CD14-positive monocyte (primary cell): ENCODE measurements at regions not wholly inside any gene's neighbourhood (a gene's known extent, or its start where the extent isn't known, plus 50 kb on each side); places are given as distances from the start of the nearest gene placed in this dataset.

Experiments
- DNase-seq, 3 donors: peaks; one replicate each; pipeline ENCODE4 v3.0.0-alpha.2; 2011 to 2022
- H2AFZ ChIP-seq: 2 replicates; pipeline ENCODE4 v1.6.0; 2012; ENCODE audit warnings: mild to moderate bottlenecking, low read depth, low read length, inconsistent platforms; ENCODE audit not compliant: insufficient read depth, poor library complexity, severe bottlenecking
- H3K27ac ChIP-seq, 2 donors: 1 replicate in 1 of 2; 2 replicates in 1 of 2; pipeline ENCODE4 v1.5.1; 2012 to 2013; ENCODE audit warnings: low read length in 2 of 2, control low read depth in 1 of 2, inconsistent platforms in 1 of 2, low read depth in 1 of 2, mild to moderate bottlenecking in 1 of 2
- H3K27me3 ChIP-seq, 2 donors: one replicate each; pipeline versions ENCODE4 v1.6.0 to v1.6.1; 2011 to 2013; ENCODE audit warnings: low read length in 2 of 2; ENCODE audit not compliant: control insufficient read depth in 2 of 2, insufficient read depth in 2 of 2
- H3K36me3 ChIP-seq, 2 donors: replicated peaks in 1 of 2; 1 replicate in 1 of 2; 2 replicates in 1 of 2; pipeline versions ENCODE4 v1.5.1 to v1.6.1; 2012 to 2013; ENCODE audit warnings: low read length in 2 of 2, control low read depth in 1 of 2, inconsistent platforms in 1 of 2, mild to moderate bottlenecking in 1 of 2; ENCODE audit not compliant: insufficient read depth in 2 of 2, control insufficient read depth in 1 of 2
- H3K4me1 ChIP-seq, 2 donors: 1 replicate in 1 of 2; 2 replicates in 1 of 2; pipeline versions ENCODE4 v1.5.1 to v1.6.1; 2012 to 2013; ENCODE audit warnings: low read length in 2 of 2, control low read depth in 1 of 2, inconsistent platforms in 1 of 2, mild to moderate bottlenecking in 1 of 2, moderate library complexity in 1 of 2; ENCODE audit not compliant: insufficient read depth in 2 of 2, control insufficient read depth in 1 of 2
- H3K4me2 ChIP-seq: replicated peaks from 2 replicates; pipeline ENCODE3; 2012; ENCODE audit warnings: low read length, moderate library complexity, mild to moderate bottlenecking; ENCODE audit not compliant: poor library complexity, severe bottlenecking; ENCODE audit errors: extremely low read depth
- H3K4me3 ChIP-seq, 3 experiments: fragments of 200-600 bp in 1 of 3; sonication (generic) in 1 of 3; replicated peaks in 1 of 3; 1 replicate in 2 of 3; 2 replicates in 1 of 3; pipeline ENCODE4 v1.5.1; 2011 to 2013; ENCODE audit warnings: low read length in 3 of 3, mild to moderate bottlenecking in 3 of 3, control low read depth in 2 of 3, low read depth in 2 of 3, inconsistent platforms in 1 of 3, moderate library complexity in 1 of 3
- H3K79me2 ChIP-seq: 2 replicates; pipeline ENCODE4 v1.6.0; 2012; ENCODE audit warnings: mild to moderate bottlenecking, control low read depth, inconsistent platforms, low read length, moderate library complexity; ENCODE audit not compliant: insufficient read depth
- H3K9ac ChIP-seq: 2 replicates; pipeline ENCODE4 v1.6.0; 2017; ENCODE audit warnings: low read length, mild to moderate bottlenecking; ENCODE audit not compliant: insufficient read depth, poor library complexity, severe bottlenecking
- H3K9me3 ChIP-seq, 2 donors: replicated peaks in 1 of 2; 1 replicate in 1 of 2; 2 replicates in 1 of 2; pipeline versions ENCODE4 v1.5.1 to v1.6.1; 2012 to 2013; ENCODE audit warnings: low read length in 2 of 2, control low read depth in 1 of 2; ENCODE audit not compliant: control insufficient read depth in 1 of 2, insufficient read depth in 1 of 2
- H4K20me1 ChIP-seq: 2 replicates; pipeline ENCODE4 v1.6.0; 2012; ENCODE audit warnings: mild to moderate bottlenecking, low read length, control low read depth, moderate library complexity; ENCODE audit not compliant: insufficient read depth
- H3K27ac Mint-ChIP-seq, 7 donors: one replicate each; pipeline ENCODE4 v1.8.0; 2020; ENCODE audit warnings: mild to moderate bottlenecking in 7 of 7, mixed read lengths in 7 of 7, moderate library complexity in 6 of 7, inconsistent platforms in 2 of 7
- H3K27me3 Mint-ChIP-seq, 3 donors: one replicate each; pipeline ENCODE4 v1.8.0; 2021 to 2022; ENCODE audit warnings: low read depth in 3 of 3, mild to moderate bottlenecking in 3 of 3, mixed read lengths in 3 of 3, moderate library complexity in 3 of 3, inconsistent platforms in 1 of 3
- H3K36me3 Mint-ChIP-seq, 2 donors: one replicate each; pipeline ENCODE4 v1.8.0; 2020; ENCODE audit warnings: mixed read lengths in 2 of 2, inconsistent platforms in 1 of 2, mild to moderate bottlenecking in 1 of 2
- H3K4me1 Mint-ChIP-seq: one replicate; pipeline ENCODE4 v1.8.0; 2020; ENCODE audit warnings: mild to moderate bottlenecking, mixed read lengths
- H3K4me3 Mint-ChIP-seq, 2 donors: one replicate each; pipeline ENCODE4 v1.8.0; 2020; ENCODE audit warnings: mild to moderate bottlenecking in 2 of 2, mixed read lengths in 2 of 2, moderate library complexity in 1 of 2
- H3K9me3 Mint-ChIP-seq, 7 donors: one replicate each; pipeline ENCODE4 v1.8.0; 2020 to 2022; ENCODE audit warnings: mixed read lengths in 7 of 7, mild to moderate bottlenecking in 6 of 7, moderate library complexity in 6 of 7, inconsistent platforms in 2 of 7
- CTCF ChIP-seq: fragments of 200-600 bp; IDR thresholded peaks from one replicate; pipeline ENCODE4 v1.8.0; 2022; ENCODE audit warnings: antibody characterized with exemption, mild to moderate bottlenecking
- WGBS: methylation state at CpG from one replicate; pipeline ENCODE4 v1.1.5; 2013; ENCODE audit warnings: missing lambda C conversion rate; ENCODE audit not compliant: insufficient coverage; 5-methylcytosine and 5-hydroxymethylcytosine counted together
- intact Hi-C, 2 donors: fragments of 100-400 bp; cut with micrococcal nuclease; formaldehyde crosslinking; loops; one replicate each; pipeline versions ENCODE4 v1.15.0 to v1.15.1; 2023

- Histone ChIP-seq H3K79me2 (no peaks in the 10 kb centered on the region), H3K9me3 (no peaks in the 10 kb centered on the region), H3K36me3 (no peaks in the 10 kb centered on the region), H3K4me2 (no peak overlapping the region), H3K9ac (no peak overlapping the region), H4K20me1 (no peaks in the 10 kb centered on the region), H3K4me3 (no peak overlapping the region), H2AFZ (no peak overlapping the region), H3K4me1 (no peaks in the 10 kb centered on the region), H3K27me3 (no peaks in the 10 kb centered on the region), H3K27ac (no peak overlapping the region)
- Mint-ChIP-seq H3K36me3 (no peaks in the 10 kb centered on the region), H3K27ac (no peak overlapping the region), H3K27me3 (peaks cover 0 to 1% (median 0%) of the 10 kb centered on the region in 3 donors), H3K9me3 (peaks cover 0 to 2% (median 0%) of the 10 kb centered on the region in 7 donors), H3K4me1 (no peaks in the 10 kb centered on the region), H3K4me3 (no peak overlapping the region)
- intact Hi-C loops = no loop called here
- no peak for DNase-seq
- TF ChIP-seq CTCF = no peak
- no CpG with 5 or more reads among the region's 1 CpG for WGBS
Measured at GRCh38 chr11:109093354-109093753, 328.6 kb upstream of the C11orf87 start.

- no peak for DNase-seq
- Mint-ChIP-seq H3K27me3 (peaks cover 0 to 2% (median 1%) of the 10 kb centered on the region in 3 donors), H3K36me3 (no peaks in the 10 kb centered on the region), H3K9me3 (peaks cover 0 to 2% (median 0%) of the 10 kb centered on the region in 7 donors), H3K27ac (no peak overlapping the region), H3K4me1 (no peaks in the 10 kb centered on the region), H3K4me3 (no peak overlapping the region)
- Histone ChIP-seq H3K4me1 (no peaks in the 10 kb centered on the region), H3K4me3 (no peak overlapping the region), H2AFZ (no peak overlapping the region), H3K4me2 (no peak overlapping the region), H3K36me3 (no peaks in the 10 kb centered on the region), H3K27ac (no peak overlapping the region), H3K9me3 (no peaks in the 10 kb centered on the region), H3K27me3 (no peaks in the 10 kb centered on the region), H3K79me2 (no peaks in the 10 kb centered on the region), H3K9ac (no peak overlapping the region), H4K20me1 (no peaks in the 10 kb centered on the region)
- TF ChIP-seq CTCF = no peak
- 100% methylated on average over 2 of the region's 3 CpGs for WGBS
- intact Hi-C loops = no loop called here
Measured at GRCh38 chr11:109096266-109096665, 325.7 kb upstream of the C11orf87 start.
